ENCODE measurements at regions not wholly inside any gene's neighbourhood (a gene's known extent, or its start where the extent isn't known, plus 50 kb on each side); places are given as distances from the start of the nearest gene placed in this dataset.

GRCh38 chr3:5675319-5675718 lies 487.8 kb downstream of the EDEM1 start:
- Histone ChIP-seq H3K27ac (ENCODE audit: extremely low read depth, low read depth, low read length) (no peak overlapping the region), H3K4me1 (replicated peaks in 1 of 2; ENCODE audit: control insufficient read depth in 2 of 2, insufficient read depth in 2 of 2, low read length in 2 of 2) (no peaks in the 10 kb centered on the region), H4K20me1 (replicated peaks; ENCODE audit: control insufficient read depth, insufficient read depth, low read length) (no peaks in the 10 kb centered on the region), H3K79me2 (ENCODE audit: control insufficient read depth, insufficient read depth, low read length) (no peaks in the 10 kb centered on the region), H3K9me1 (ENCODE audit: control insufficient read depth, insufficient read depth, low read length) (no peaks in the 10 kb centered on the region), H3K27me3 (ENCODE audit: control insufficient read depth in 2 of 2, insufficient read depth in 2 of 2, low read length in 2 of 2) (no peaks in the 10 kb centered on the region), H3K36me3 (ENCODE audit: control insufficient read depth, insufficient read depth, low read length) (no peaks in the 10 kb centered on the region), H3K9ac (ENCODE audit: insufficient read depth in 1 of 2, low read depth in 2 of 2, low read length in 2 of 2) (no peak overlapping the region), H2AFZ (ENCODE audit: low read depth, low read length) (no peak overlapping the region), H3K9me3 (replicated peaks; ENCODE audit: control insufficient read depth, insufficient read depth, low read depth, low read length) (no peaks in the 10 kb centered on the region), H3K4me2 (ENCODE audit: insufficient read depth, low read length) (no peak overlapping the region), H3K4me3 (no peak overlapping the region)
- ChIA-PET CTCF (ENCODE audit: low intra/inter-chr PET ratio) (no interaction called here), POLR2A (no interaction called here)
- TF ChIP-seq ZNF311 (CRISPR knock-in tag; IDR thresholded peaks at IDR 0.05): no peak
- TF ChIP-seq NFYB (IDR thresholded peaks at IDR 0.05; ENCODE audit: extremely low read depth, insufficient read length): no peak
- no peak for TF ChIP-seq BRCA1 (IDR thresholded peaks at IDR 0.05)
- no peak for TF ChIP-seq BRCA1 (CRISPR knock-in tag; IDR thresholded peaks at IDR 0.05)
- no peak for TF ChIP-seq SRSF3 (IDR thresholded peaks at IDR 0.05; ENCODE audit: insufficient read depth, low read length)
- no TSS peak for BruUV-seq (replicated peaks)
- ATAC-seq (no peak; the same call in 2 of the 3 replicates), DNase-seq (ENCODE audit: extremely low read depth in 1 of 4, low spot score in 3 of 4) (no peak), FAIRE-seq (no peak)
- in situ Hi-C loops (cut with MboI): no loop called here
- WGBS (ENCODE audit: insufficient coverage, low coverage, missing lambda C conversion rate): 6% methylated on average over 3 of the region's 3 CpGs
- intact Hi-C loops (cut with micrococcal nuclease): no loop called here

DNA sequence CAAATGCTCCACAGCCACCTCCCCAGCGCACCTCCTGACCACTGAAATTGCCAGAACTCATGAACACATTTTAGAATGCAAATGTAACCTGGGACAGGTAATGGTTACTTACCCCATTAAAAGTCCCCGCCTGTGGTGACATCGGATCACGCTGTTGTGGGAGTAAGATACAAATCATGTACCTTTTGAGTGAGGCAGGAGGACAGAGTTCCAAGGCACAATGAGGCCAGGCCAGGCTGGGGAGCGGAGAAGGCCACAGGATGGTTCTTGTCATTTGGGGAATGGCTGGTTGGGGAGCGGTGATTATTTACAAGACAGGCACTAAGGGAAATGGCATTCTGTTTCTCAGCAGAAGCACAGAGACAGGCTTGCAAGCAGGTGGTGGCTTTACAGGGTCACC lies 490.0 kb downstream of the EDEM1 start:
- intact Hi-C loops (cut with micrococcal nuclease) (no loop called here), in situ Hi-C loops (cut with MboI) (no loop called here)
- Histone ChIP-seq H3K4me2 (ENCODE audit: insufficient read depth, low read length) (no peak overlapping the region), H3K9ac (ENCODE audit: insufficient read depth in 1 of 2, low read depth in 2 of 2, low read length in 2 of 2) (no peak overlapping the region), H3K27me3 (ENCODE audit: control insufficient read depth in 2 of 2, insufficient read depth in 2 of 2, low read length in 2 of 2) (no peaks in the 10 kb centered on the region), H3K4me1 (replicated peaks in 1 of 2; ENCODE audit: control insufficient read depth in 2 of 2, insufficient read depth in 2 of 2, low read length in 2 of 2) (no peaks in the 10 kb centered on the region), H3K79me2 (ENCODE audit: control insufficient read depth, insufficient read depth, low read length) (no peaks in the 10 kb centered on the region), H3K27ac (ENCODE audit: extremely low read depth, low read depth, low read length) (no peak overlapping the region), H2AFZ (ENCODE audit: low read depth, low read length) (no peak overlapping the region), H3K9me3 (replicated peaks; ENCODE audit: control insufficient read depth, insufficient read depth, low read depth, low read length) (no peaks in the 10 kb centered on the region), H3K36me3 (ENCODE audit: control insufficient read depth, insufficient read depth, low read length) (no peaks in the 10 kb centered on the region), H4K20me1 (replicated peaks; ENCODE audit: control insufficient read depth, insufficient read depth, low read length) (no peaks in the 10 kb centered on the region), H3K9me1 (ENCODE audit: control insufficient read depth, insufficient read depth, low read length) (no peaks in the 10 kb centered on the region), H3K4me3 (no peak overlapping the region)
- FAIRE-seq (no peak), ATAC-seq (no peak), DNase-seq (ENCODE audit: extremely low read depth in 1 of 4, low spot score in 3 of 4) (no peak)
- BruUV-seq (replicated peaks): no TSS peak
- TF ChIP-seq MEIS2 (IDR thresholded peaks at IDR 0.05; ENCODE audit: partially characterized antibody) (no peak), POLR3A (IDR thresholded peaks at IDR 0.05; ENCODE audit: borderline replicate concordance, extremely low read depth, insufficient read depth, insufficient read length) (no peak), ZNF431 (CRISPR knock-in tag; IDR thresholded peaks at IDR 0.05) (no peak), KAT8 (IDR thresholded peaks at IDR 0.05; ENCODE audit: low read depth) (no peak)
- TF ChIP-seq, protein P1, sequence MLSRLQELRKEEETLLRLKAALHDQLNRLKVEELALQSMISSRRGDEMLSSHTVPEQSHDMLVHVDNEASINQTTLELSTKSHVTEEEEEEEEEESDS (CRISPR knock-in tag; IDR thresholded peaks at IDR 0.05): no peak
- ChIA-PET CTCF (ENCODE audit: low intra/inter-chr PET ratio) (no interaction called here), POLR2A (no interaction called here)
- WGBS (ENCODE audit: insufficient coverage, low coverage, missing lambda C conversion rate): 31% methylated on average over 6 of the region's 6 CpGs
